ENCODE measurements at regions not wholly inside any gene's neighbourhood (a gene's known extent, or its start where the extent isn't known, plus 50 kb on each side); places are given as distances from the start of the nearest gene placed in this dataset.

GRCh38 chr18:22026362-22026761 is 143.0 kb upstream of the GATA6 start:
- no peaks in the 10 kb centered on the region for H3K9me3 ChIP-seq (ENCODE audit: control insufficient read depth, low read depth, low read length)
- no peak overlapping the region for H3K4me3 ChIP-seq (ENCODE audit: control insufficient read depth in 2 of 3, extremely low read depth in 1 of 3, insufficient read depth in 2 of 3, low read depth in 1 of 3, low read length in 3 of 3)
- H3K4me2 ChIP-seq (ENCODE audit: control insufficient read depth, extremely low read depth, insufficient read depth, low read depth, low read length) = no peak overlapping the region
- no peak for TF ChIP-seq CTCF (optimal IDR thresholded peaks at IDR 0.05 in 1 of 3, IDR thresholded peaks at IDR 0.05 in 1 of 3, conservative IDR thresholded peaks at IDR 0.05 in 1 of 3; ENCODE audit: extremely low read depth in 1 of 3, insufficient read depth in 2 of 3, low read length in 3 of 3)
- no peak for TF ChIP-seq EZH2 (IDR thresholded peaks at IDR 0.05; ENCODE audit: low read length)
- dilution Hi-C loops (cut with MboI; ENCODE audit: extremely low pct_ligation_motif_present, low sequenced_read_pairs) = no loop called here
- H3K9ac ChIP-seq (ENCODE audit: control insufficient read depth, extremely low read depth, insufficient read depth, low read length) = no peak overlapping the region
- no peak for DNase-seq (ENCODE audit: low read depth, low spot score)
- H4K20me1 ChIP-seq (ENCODE audit: control insufficient read depth, extremely low read depth, insufficient read depth, low read length) = no peaks in the 10 kb centered on the region
- no peak for FAIRE-seq
- no peak overlapping the region for H3K27ac ChIP-seq (ENCODE audit: control insufficient read depth, insufficient read depth, low read length)
- no peaks in the 10 kb centered on the region for H3K4me1 ChIP-seq (ENCODE audit: control insufficient read depth, extremely low read depth, insufficient read depth, low read length)
- H3K36me3 ChIP-seq (ENCODE audit: control insufficient read depth in 2 of 2, extremely low read depth in 1 of 2, insufficient read depth in 2 of 2, low read length in 2 of 2) = no peaks in the 10 kb centered on the region
- no peak overlapping the region for H2AFZ ChIP-seq (ENCODE audit: control insufficient read depth, low read length)
- H3K9me1 ChIP-seq (ENCODE audit: control insufficient read depth, extremely low read depth, insufficient read depth, low read length) = no peaks in the 10 kb centered on the region
- no peaks in the 10 kb centered on the region for H3K27me3 ChIP-seq (ENCODE audit: control insufficient read depth, extremely low read depth, insufficient read depth, low read length)
- no peaks in the 10 kb centered on the region for H3K79me2 ChIP-seq (ENCODE audit: control insufficient read depth, insufficient read depth, low read length)

GRCh38 chr18:22026889-22027288 is 142.5 kb upstream of the GATA6 start:
- H3K36me3 ChIP-seq (ENCODE audit: control insufficient read depth in 2 of 2, extremely low read depth in 1 of 2, insufficient read depth in 2 of 2, low read length in 2 of 2) = no peaks in the 10 kb centered on the region
- dilution Hi-C loops (cut with MboI; ENCODE audit: extremely low pct_ligation_motif_present, low sequenced_read_pairs) = no loop called here
- H3K27me3 ChIP-seq (ENCODE audit: control insufficient read depth, extremely low read depth, insufficient read depth, low read length) = no peaks in the 10 kb centered on the region
- DNase-seq (ENCODE audit: low read depth, low spot score) (no peak), FAIRE-seq (no peak)
- no peaks in the 10 kb centered on the region for H3K9me1 ChIP-seq (ENCODE audit: control insufficient read depth, extremely low read depth, insufficient read depth, low read length)
- H3K4me2 ChIP-seq (ENCODE audit: control insufficient read depth, extremely low read depth, insufficient read depth, low read depth, low read length) = no peak overlapping the region
- H3K79me2 ChIP-seq (ENCODE audit: control insufficient read depth, insufficient read depth, low read length) = no peaks in the 10 kb centered on the region
- H3K27ac ChIP-seq (ENCODE audit: control insufficient read depth, insufficient read depth, low read length) = no peak overlapping the region
- TF ChIP-seq CTCF (optimal IDR thresholded peaks at IDR 0.05 in 1 of 3, IDR thresholded peaks at IDR 0.05 in 1 of 3, conservative IDR thresholded peaks at IDR 0.05 in 1 of 3; ENCODE audit: extremely low read depth in 1 of 3, insufficient read depth in 2 of 3, low read length in 3 of 3) (no peak), EZH2 (IDR thresholded peaks at IDR 0.05; ENCODE audit: low read length) (no peak)
- no peaks in the 10 kb centered on the region for H4K20me1 ChIP-seq (ENCODE audit: control insufficient read depth, extremely low read depth, insufficient read depth, low read length)
- no peak overlapping the region for H3K4me3 ChIP-seq (ENCODE audit: control insufficient read depth in 2 of 3, extremely low read depth in 1 of 3, insufficient read depth in 2 of 3, low read depth in 1 of 3, low read length in 3 of 3)
- H3K9ac ChIP-seq (ENCODE audit: control insufficient read depth, extremely low read depth, insufficient read depth, low read length) = no peak overlapping the region
- H3K9me3 ChIP-seq (ENCODE audit: control insufficient read depth, low read depth, low read length) = no peaks in the 10 kb centered on the region
- peaks cover 2% of the 10 kb centered on the region for H3K4me1 ChIP-seq (ENCODE audit: control insufficient read depth, extremely low read depth, insufficient read depth, low read length)
- H2AFZ ChIP-seq (ENCODE audit: control insufficient read depth, low read length) = no peak overlapping the region

All from keratinocyte (primary cell).